HepG2 (cell line): ENCODE measurements at regions not wholly inside any gene's neighbourhood (a gene's known extent, or its start where the extent isn't known, plus 50 kb on each side); places are given as distances from the start of the nearest gene placed in this dataset.

Source experiments
- ATF3 ChIP-seq: sonication (generic); formaldehyde crosslinking; IDR thresholded peaks from 2 replicates; pipeline ENCODE4 v1.4.0; 2020; ENCODE audit warnings: missing genetic modification reagents
- GPN1 ChIP-seq: sonication (generic); formaldehyde crosslinking; IDR thresholded peaks from 2 replicates; pipeline ENCODE4 v1.5.1; 2020; ENCODE audit warnings: missing genetic modification reagents, borderline replicate concordance
- HIC2 ChIP-seq: sonication (generic); formaldehyde crosslinking; IDR thresholded peaks from 2 replicates; pipeline ENCODE4 v1.9.0; 2022; ENCODE audit warnings: low read depth, missing genetic modification reagents
- POLR2AphosphoS5 ChIP-seq: IDR thresholded peaks from 2 replicates; pipeline ENCODE4 v1.6.1; 2012; ENCODE audit warnings: low read depth, low read length
- RBM39 ChIP-seq: fragments of 200-400 bp; formaldehyde crosslinking; IDR thresholded peaks from one replicate; pipeline ENCODE4 v1.6.1; 2018; ENCODE audit warnings: antibody characterized with exemption, mild to moderate bottlenecking, low read depth, low read length; ENCODE audit not compliant: poor library complexity, severe bottlenecking
- TAF1 ChIP-seq: sonication (generic); formaldehyde crosslinking; IDR thresholded peaks from 2 replicates; pipeline ENCODE4 v1.4.0; 2020; ENCODE audit warnings: missing genetic modification reagents
- TBL1XR1 ChIP-seq: fragments of 150-350 bp; IDR thresholded peaks from 2 replicates; pipeline ENCODE4 v1.6.1; 2014; ENCODE audit warnings: borderline replicate concordance, low read length; ENCODE audit not compliant: partially characterized antibody
- USF2 ChIP-seq, 2 experiments: sonication (generic) in 1 of 2; formaldehyde crosslinking in 1 of 2; IDR thresholded peaks; 2 replicates each; pipeline versions ENCODE4 v1.5.1 to v1.6.1; 2011 to 2020; ENCODE audit warnings: borderline replicate concordance in 1 of 2, low read depth in 1 of 2, low read length in 1 of 2, mild to moderate bottlenecking in 1 of 2, missing genetic modification reagents in 1 of 2, moderate library complexity in 1 of 2
- ZFP82 ChIP-seq: sonication (generic); formaldehyde crosslinking; IDR thresholded peaks from 2 replicates; pipeline ENCODE4 v1.5.1; 2020; ENCODE audit warnings: mild to moderate bottlenecking, missing genetic modification reagents, borderline replicate concordance
- ZNF264 ChIP-seq: sonication (generic); formaldehyde crosslinking; IDR thresholded peaks from 2 replicates; pipeline ENCODE4 v1.4.0; 2020; ENCODE audit warnings: missing genetic modification reagents
- ZNF362 ChIP-seq: sonication (generic); formaldehyde crosslinking; IDR thresholded peaks from 2 replicates; pipeline ENCODE4 v1.4.0; 2020; ENCODE audit warnings: missing genetic modification reagents, mild to moderate bottlenecking, borderline replicate concordance
- TF ChIP-seq, protein P1 (sequence below): sonication (generic); formaldehyde crosslinking; IDR thresholded peaks from 2 replicates; pipeline ENCODE4 v1.4.0; 2020; ENCODE audit warnings: missing genetic modification reagents

DNA sequence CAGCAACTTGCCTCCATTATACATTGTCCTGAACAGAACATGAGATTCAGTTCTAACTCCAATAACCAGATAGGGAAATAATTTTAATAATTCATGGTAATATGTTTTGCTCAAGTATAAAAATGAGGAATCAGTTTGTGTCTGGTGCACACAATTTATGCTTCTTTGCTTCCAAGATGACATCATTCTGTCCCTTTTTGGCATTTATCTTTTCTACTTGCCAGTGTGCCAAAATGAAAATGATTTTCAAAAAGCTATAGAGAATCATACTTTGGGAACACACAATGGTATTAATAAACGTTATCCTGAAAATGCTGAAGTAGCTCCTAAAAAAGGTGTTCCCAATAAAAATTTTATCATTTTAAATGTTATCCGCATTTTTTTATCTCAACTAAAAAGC, 519.0 kb downstream of the CAAP1 start:
- TF ChIP-seq POLR2AphosphoS5 = no peak
- TF ChIP-seq ZNF264 (CRISPR knock-in tag) = no peak
- TF ChIP-seq TBL1XR1 = no peak
- no peak for TF ChIP-seq ZFP82
- no peak for TF ChIP-seq ZNF362
- TF ChIP-seq TAF1 (CRISPR knock-in tag) = no peak
- TF ChIP-seq RBM39 = no peak
- TF ChIP-seq, protein P1, sequence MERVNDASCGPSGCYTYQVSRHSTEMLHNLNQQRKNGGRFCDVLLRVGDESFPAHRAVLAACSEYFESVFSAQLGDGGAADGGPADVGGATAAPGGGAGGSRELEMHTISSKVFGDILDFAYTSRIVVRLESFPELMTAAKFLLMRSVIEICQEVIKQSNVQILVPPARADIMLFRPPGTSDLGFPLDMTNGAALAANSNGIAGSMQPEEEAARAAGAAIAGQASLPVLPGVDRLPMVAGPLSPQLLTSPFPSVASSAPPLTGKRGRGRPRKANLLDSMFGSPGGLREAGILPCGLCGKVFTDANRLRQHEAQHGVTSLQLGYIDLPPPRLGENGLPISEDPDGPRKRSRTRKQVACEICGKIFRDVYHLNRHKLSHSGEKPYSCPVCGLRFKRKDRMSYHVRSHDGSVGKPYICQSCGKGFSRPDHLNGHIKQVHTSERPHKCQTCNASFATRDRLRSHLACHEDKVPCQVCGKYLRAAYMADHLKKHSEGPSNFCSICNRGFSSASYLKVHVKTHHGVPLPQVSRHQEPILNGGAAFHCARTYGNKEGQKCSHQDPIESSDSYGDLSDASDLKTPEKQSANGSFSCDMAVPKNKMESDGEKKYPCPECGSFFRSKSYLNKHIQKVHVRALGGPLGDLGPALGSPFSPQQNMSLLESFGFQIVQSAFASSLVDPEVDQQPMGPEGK (CRISPR knock-in tag) = no peak
- TF ChIP-seq USF2 (IDR thresholded peaks at IDR 0.05; ENCODE audit: low read depth, low read length) = no peak
- no peak for TF ChIP-seq USF2 (CRISPR knock-in tag; IDR thresholded peaks at IDR 0.05; ENCODE audit: borderline replicate concordance)
- no peak for TF ChIP-seq GPN1 (CRISPR knock-in tag)
- no peak for TF ChIP-seq ATF3
- TF ChIP-seq HIC2 (CRISPR knock-in tag) = no peak
